ENCODE measurements at regions not wholly inside any gene's neighbourhood (a gene's known extent, or its start where the extent isn't known, plus 50 kb on each side); places are given as distances from the start of the nearest gene placed in this dataset.
A peak's percentile ranks its signal among the peaks of the same experiment; 100 is the strongest.
"Not testable (repeated sequence)": the region's sequence is repeated elsewhere in the genome, so short reads cannot be mapped to it uniquely, and the experiment has no call there.

DNA sequence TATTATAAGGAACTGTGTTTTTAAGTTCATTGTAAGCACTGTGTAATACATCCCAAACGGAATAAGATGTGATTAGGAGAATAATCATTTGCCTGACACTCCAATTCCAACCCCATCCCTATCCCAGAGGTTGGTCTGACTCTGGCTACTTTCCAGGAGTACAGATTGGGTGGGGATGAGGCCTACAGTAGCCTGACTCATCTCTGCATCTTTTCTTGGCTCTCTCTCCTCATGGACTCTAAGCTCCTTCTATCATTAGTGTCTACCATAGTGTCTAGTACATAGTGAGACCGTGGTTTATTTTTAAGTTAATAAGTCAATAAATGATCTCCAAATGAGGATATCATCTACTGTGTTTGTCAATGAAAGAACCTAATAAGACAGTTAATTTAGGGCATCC is 92.2 kb upstream of the CNKSR3 start:
- DNase-seq, result peak; percentile 21

DNA sequence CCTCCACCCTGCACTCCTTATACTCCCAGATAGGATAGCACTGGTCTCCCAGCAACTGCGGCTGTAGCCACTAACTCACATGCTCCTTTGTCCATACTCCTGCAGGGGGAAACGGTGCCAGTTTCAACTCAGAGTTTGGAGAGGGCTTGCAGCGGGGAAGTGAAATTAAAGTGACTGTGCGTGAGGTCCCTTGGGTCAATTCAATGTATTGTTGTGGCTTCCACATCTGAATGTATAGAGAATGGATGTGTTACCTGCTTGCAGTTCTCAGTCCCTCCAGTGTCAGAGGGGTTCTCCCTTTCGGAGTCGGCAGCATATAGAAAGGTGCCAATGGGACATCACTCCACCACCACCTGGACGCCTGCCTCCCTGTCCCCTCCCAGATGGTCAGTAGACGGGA is 93.6 kb upstream of the CNKSR3 start:
- no peak for DNase-seq

DNA sequence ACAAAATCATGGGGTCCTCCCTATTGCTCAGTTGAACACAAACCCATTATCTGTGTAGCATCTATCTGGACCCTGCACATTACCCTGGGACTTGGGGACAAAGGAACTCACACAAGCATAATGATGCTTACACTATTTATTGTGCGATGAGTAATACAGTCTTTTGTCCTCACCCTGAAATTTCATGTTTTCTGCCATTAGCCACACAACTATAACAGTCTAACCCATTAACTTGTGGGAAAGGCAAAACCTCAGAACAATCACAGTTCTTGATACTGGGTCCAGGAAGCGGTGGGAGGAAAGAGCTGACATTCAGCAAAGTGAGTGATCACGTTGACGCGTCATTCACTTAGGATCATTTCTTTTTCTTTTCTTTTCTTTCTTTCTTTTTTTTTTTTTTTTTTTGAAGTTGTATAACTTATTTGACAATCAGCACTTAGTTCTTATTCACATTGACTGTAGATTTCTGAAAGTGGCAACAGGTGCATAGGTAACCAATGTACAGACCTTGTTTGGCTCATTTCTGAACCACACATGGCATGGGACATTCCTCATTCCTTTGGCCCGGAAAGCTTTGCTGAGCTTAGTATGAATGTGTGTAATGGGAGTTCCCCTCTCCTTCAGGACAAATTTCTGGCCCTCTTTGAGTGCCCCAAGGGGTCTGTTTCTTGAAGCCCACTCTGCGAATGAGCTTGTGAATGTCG is 94.8 kb upstream of the CNKSR3 start:
- no peak for DNase-seq

DNA sequence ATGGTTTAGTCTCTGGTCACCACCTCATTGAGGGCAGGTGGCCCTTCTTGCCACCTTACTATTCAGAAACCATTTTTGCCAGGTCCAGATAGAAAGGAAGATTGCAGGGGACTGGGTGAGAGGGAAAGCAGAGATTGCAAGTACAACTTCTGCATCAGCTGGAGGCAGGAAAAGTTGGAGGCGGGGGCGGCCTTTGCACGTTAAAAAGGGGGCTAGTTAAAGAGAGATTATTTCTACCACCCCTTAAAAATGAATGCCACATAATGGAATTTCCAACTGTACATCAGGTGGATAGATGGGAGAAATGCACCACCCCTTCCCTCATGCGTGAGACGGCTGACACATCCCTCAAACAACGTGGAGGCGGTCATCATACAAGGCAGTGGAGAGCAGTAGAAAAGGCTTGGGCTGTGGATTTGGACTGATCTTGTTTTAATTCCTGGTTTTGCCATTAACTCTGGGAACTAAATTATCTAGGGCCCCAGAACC is 95.4 kb upstream of the CNKSR3 start:
- no peak for DNase-seq

DNA sequence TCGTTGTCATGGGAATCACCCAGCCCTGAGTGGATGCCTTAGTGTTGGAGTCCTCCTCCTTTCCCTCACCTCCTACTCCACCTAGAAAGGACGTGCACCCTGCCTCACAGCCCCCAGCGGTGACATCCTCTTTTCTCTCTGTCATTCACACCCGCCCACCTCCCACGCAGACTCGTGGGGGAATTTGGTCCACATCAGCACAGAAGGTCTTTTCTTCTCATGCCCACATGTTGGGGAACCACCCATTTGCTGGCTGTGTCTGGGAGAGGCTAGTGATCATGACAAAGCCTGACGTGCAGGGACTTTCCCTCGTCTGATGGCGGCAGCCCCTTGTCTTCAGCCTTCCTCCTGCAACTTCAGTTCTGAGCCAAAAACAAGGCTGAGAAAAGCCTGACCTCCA is 96.0 kb upstream of the CNKSR3 start:
- no peak for DNase-seq

DNA sequence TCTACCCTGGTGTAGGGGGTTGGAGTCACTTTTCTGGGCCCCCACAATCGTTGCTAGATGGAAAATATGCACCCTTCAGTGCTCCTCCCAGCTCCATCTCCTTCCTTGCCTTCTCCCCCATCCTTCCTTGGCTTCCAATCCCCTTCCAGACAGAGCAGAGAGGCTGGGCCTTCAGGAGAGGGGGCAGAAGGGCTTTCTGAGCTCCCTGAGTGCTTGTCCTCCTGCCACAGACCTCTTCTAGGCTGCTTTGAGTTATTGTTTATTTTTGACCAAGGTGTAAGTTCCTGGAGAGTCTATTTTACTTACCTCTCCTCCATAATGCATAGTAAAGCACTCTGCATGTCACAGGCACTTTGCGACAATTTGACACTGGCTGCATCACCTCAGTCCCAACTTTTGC is 96.4 kb upstream of the CNKSR3 start:
- no peak for DNase-seq

DNA sequence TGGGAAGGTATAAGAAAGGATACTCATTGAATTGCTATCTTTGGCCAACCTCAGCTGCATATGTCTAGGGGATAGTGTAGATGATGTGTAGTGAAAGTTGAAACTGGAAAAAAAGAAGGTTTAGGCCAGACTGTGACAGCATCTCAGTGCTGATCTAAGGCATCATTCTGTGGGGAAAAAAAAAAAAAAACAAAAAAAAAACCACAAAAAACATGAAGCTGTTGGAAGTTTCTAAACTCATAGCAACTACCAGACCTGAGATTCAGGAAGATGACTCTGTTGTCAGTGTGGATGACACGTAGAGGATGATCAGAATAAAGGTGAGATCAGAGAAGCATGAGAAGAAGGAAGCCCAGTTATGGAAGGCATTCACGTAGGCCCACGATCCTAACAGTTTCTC is 100.8 kb upstream of the CNKSR3 start:
- no peak for DNase-seq

DNA sequence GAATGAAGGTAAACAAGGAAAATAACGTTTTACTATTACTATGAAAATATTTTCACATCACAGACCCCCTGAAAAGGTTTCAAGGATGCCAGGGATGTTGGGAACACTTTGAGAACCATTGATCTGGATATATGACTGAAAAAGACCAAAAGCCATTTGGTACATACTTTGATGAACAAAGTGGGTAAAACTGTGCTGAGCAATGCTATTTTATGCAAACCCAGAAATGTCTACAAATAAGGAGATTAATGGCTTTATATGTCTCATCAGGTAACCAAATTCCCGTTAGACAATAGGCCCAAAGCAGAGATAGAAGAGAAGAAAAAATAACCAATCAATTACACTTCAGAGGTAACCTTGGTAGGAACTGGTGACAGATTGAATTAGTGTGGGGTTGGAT is 101.4 kb upstream of the CNKSR3 start:
- DNase-seq, result no peak

DNA sequence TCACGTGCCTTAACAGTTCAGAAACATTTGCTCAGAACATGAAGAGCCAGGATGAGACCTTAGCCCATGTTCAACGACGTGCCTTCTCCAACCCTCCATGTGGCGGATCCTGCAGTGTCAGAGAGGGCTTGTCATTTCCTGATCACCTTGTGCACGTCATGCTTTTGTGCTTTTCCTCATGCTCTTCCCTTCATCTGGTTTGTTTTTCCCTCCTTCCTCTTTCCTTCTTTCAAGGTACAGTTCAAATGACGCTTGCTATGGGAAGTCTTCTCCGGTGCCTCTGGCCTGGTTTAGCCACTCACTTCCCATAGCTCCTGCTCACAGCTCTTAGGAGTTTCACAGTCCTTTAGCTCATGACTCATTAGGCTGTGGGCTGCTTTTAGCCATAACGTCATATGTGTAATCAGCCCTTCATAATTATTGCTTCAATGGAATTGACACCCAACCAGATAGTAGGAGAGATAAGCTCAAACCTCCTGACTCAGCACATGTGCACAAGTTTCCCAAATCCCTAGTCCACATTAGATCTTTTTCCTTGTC is 102.7 kb upstream of the CNKSR3 start:
- peak; percentile 74 for DNase-seq

DNA sequence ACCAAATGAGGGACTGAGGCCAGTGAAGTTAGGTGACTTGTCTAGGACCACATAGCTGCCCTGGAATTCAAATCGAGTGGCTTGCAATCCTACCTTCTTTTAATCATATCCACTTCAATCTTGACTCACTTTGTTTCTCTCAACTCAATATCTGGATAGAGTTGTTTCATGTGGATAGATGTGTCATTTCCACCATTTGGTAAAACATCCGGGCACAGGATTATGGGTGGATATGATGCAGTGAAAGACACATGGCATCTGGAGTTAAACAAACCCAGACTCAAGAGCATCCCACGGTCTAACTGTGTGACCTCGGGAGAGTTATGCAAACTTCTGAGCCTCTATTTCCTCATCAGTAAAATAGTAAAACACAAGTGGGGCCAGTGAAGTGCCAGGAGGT is 103.6 kb upstream of the CNKSR3 start:
- DNase-seq, result peak; percentile 18

DNA sequence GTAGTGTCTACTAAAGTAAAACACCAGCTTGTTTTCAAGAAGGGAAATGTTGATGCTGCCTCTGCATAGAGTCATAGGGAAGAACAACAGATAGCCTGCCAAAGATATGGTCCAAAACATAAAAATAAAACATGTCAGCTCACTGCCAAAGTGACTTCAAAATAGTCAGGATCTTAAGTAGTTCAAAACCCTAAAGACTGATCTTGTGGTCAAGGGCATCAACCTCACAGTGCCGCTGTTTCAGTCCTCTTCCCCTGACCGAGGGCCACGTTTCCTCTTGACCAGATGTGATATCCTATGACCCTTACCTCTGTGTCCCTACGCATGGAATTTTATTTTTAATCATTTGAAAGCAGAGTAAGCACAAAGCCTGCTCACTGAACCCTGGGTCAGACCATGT is 104.2 kb upstream of the CNKSR3 start:
- no peak for DNase-seq

DNA sequence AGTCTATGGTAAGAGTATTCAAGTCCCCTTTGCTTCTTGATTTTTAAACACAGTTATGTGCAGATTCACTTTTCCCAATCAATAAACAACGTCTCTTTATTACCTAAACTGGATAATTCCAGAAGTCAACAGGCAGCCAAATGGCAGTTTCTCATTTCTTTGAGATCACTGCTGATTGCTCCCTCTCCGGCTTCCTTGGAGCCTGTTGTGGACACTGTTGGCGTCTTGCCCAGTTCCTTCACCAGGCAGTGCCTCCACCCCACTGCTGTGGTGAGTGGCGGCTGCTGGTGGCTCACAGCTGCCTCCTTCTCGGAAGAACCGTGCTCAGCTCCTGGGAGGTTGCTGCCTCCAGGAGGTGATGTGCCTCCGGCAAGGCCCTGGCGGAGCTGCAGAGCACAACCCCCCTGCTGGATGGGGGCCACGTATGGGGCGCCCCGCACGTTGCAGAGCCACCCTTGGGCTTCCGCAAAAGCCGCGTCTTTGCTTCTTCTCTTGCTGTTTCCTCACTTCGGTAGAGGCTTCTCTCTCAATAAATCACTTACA is 105.1 kb upstream of the CNKSR3 start:
- DNase-seq, result peak; percentile 69

DNA sequence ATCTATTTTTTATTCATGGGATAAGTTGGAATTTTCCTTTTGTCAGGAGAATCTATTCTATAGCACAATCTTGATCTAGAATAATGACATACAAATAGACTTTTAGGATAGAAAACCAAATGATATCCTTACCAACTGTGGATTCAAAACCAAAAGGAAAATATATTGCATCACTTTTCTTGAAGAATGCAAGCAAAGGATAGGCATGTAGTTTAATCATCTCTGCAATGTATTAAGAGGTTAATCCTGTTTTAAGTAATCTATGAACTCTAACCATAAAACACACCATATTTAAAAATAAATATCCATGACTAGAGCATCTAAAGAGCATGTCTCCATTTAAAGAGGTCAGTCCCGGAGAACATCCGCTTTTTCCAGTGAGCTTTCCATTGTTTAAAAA is 106.7 kb upstream of the CNKSR3 start:
- DNase-seq, result peak; percentile 17

DNA sequence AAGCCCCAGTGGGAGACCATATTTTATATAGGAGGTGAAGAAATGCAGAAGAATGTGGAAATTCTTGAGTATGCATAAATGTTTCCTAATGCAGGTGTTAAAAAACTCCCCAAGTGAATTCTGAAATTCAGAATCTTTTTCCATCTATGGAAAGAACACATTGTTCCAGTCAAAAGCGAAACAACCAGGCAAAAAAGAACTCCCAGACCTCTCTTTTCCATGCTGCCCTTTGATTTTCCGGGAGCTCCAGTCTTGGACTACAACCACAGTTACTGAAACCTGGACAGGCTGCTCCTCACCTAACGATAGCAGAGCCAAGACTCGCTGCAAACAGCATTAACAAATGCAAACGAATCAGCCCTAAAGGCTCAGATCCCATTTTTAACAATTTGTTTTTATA is 108.7 kb upstream of the CNKSR3 start:
- DNase-seq, result no peak

DNA sequence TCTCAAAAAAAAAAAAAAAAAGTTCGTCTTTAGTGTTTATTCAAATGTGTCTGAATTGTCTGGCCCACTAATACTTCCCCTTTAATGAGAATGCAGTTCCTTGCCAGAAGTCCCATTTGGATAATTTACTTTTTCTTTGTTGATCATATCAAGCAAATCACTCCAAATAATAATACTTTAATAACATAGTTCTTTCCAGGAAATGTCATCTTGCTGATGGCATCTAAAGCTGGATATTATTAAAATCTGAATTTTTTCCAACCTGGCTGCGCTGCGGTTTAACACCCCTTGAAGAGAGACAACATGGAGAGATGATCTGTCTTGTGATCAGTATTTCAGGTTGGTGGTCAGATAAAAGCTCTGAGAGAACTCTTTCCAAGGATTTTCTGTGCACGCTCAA is 111.2 kb upstream of the CNKSR3 start:
- no peak for DNase-seq

DNA sequence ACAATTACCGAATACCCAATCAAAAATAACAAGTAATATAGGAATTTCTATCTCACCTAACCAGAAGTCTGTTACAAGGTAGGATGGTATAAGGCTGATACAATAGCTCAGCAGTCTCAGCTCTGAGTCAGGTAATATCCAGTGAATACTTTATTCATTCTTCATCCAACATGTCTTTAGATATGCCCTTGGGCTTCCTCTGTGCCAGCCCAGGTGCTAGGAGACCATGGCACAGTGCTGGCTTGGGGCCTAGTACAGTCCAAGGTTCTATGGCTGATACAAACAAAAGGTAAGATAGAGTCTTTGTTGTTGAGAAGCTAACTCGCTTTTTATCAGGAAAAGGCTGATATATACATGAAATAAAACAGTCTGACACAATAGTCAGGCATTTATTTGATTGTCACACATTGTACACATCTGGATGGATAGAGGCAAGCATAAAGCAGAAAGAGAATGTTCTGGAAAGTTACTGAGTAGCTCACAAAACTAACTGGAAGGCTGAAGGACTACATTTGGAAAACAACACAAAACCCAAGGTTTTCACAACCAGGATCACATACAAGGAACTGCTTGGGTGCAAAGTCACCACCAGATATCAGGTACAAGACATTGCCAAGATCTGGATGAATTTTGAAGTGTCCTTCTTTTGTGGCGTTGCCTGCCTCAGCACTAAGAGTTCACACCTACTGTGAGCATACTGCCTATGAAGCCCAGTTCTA is 110.4 kb upstream of the SCAF8 start:
- DNase-seq, result no peak

DNA sequence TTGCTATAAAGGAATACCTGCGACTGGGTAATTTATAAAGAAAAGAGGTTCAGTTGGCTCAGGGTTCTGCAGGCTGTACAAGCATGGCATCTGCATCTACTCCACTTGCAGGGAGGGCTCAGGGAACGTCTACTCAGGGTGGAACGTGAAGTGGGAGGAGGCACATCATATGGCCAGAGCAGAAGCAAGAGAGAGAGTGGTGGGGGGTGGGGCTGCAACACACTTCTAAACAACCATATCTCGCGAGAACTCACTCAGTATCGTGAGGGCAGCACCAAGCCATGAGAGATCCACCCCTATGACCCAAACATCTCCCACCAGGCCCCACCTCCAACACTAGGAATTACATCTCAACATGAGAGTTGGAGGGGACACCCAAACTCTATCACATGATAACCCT is 109.8 kb upstream of the SCAF8 start:
- DNase-seq, result no peak

DNA sequence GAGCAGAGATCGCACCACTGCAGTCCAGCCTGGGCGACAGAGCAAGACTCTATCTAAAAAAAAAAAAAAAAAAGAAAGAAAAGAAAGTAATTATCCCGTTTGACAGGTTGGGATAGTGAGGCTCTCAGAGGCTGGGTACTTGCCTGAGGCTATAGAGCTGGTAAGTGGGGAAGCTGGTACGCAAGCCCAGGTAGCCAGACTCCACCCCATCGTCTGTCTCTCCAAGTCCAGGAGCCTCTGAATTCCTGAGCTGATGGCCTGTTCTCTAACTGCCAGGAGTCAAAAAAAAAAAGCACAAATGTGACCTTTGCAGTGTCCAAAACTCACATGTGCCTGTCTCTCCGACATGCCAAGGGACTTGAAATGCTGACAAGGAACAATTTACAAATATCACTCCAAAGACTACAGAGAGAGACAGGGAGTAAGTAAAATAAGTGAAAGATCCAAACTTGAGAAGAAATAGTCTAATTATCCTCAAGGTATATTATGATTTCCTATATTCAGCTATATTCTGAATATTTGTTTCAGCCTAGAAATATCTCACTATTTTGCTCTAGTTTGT is 109.1 kb upstream of the SCAF8 start:
- no peak for DNase-seq

DNA sequence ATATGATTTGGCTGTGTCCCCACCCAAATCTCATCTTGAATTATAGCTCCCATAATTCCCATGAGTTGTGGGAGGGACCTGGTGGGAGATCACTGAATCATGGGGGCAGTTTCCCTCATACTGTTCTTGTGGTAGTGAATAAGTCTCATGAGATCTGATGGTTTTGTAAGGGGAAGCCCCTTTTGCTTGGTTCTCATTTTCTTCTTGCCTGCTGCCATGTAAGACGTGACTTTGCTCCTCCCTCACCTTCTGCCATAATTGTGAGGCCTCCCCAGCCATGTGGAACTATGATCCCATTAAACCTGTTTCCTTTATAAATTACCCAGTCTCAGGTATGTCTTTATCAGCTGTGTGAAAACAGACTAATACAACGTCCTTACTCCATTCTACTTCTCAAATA is 108.5 kb upstream of the SCAF8 start:
- not testable (repeated sequence) for DNase-seq

DNA sequence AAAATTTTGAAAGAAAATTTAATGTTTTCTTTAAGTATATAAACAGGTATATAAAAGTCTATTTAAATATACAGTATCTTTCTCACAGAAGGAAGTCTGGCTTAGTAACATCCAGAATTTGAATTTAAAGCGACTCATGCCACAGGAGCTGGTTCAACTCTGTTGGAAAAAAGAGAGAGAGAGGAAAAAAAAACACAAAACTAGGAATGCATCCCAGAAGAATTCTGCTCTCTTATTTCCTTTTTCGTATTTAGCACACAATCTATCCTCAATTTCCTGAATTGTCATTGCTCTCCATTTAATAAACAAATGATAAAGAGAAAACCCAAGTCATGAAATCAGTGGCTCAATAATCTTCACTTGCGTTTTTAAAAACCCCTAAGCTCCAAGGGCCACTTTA is 107.5 kb upstream of the SCAF8 start:
- no peak for DNase-seq

DNA sequence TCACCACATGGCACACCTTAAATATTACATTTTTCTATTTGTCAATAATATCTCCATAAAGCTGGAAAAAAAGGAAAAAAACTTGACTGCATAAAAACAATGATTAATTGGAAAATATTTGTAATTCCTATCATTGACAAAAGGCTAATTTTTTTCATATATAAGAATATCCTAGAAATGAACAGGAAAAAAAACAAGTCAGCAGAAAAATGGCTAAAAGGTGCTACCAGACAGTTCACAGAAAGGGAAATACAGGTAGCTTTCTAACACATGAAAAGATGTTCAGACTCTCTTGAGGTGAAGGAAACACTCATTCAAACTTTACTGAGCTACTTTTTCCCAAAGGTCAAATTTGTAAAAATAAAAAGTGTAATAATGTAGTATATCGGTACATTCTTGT is 104.1 kb upstream of the SCAF8 start:
- DNase-seq, result no peak

DNA sequence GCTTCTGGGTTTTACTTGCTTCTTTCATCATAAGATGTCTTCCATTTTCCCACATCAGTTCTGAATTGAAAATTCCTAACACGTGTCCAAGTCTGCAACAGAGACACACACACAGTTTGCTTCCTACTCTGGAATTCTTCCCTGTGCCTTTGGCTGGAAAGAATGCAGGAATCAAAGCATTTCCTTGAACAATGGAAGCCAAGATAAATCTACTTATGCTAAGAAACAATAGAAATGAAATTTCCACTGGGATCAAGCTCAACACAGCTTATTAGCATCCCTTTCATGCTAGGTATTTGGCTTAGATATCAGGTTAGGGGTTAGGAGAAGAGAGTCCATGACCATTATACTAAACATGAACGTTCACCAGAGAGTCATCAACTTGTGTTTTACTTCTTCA is 101.1 kb upstream of the SCAF8 start:
- DNase-seq, result peak; percentile 59

DNA sequence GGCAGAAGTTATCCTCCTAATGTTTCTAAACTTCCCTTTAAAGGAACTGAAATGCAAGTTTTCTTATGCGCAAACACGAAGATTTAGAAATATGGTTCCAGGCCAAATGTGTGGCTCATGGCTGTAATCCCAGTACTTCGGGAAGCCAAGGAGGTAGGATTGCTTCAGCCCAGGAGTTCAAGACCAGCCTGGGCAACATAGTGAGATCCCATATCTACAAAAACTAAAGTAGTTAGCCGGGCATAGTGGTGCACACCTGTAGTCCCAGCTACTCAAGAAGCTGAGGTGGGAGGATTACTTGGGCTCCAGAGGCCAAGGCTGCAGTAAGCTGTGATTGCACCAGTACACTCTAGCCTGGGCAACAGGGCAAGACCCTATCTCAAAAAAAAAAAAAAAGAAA is 95.8 kb upstream of the SCAF8 start:
- DNase-seq, result no peak

DNA sequence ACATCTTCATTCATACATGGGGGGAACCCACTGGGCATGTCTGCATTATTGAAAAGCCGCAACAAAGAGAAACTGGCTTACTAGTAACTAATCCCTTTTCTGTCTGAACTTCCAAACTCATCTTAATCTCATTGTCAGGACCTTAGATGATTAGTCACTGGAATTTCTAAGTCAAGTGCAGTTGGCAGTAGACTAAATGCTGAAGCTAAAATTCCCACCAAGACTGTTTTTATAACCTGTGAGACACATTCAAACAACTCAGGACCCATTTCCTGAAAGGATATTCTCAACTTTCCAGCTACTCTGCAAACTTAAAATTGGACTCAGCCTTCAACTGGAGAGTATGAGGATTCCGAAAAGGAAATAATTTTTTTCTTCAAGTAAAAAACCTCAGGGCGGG is 94.8 kb upstream of the SCAF8 start:
- peak; percentile 30 for DNase-seq

Data from fibroblast of upper back skin (primary cell).